ENCODE measurements at regions not wholly inside any gene's neighbourhood (a gene's known extent, or its start where the extent isn't known, plus 50 kb on each side); places are given as distances from the start of the nearest gene placed in this dataset.
A peak's percentile ranks its signal among the peaks of the same experiment; 100 is the strongest.

- no peak for DNase-seq
Measured at GRCh38 chr12:119245904-119246494, 67.3 kb downstream of the HSPB8 start.

- no peak for DNase-seq
Measured at GRCh38 chr12:119247007-119247719, 68.4 kb downstream of the HSPB8 start.

GRCh38 chr12:119247720-119248043 is 69.0 kb downstream of the HSPB8 start:
- DNase-seq = no peak

GRCh38 chr12:119249383-119250155 is 70.8 kb downstream of the HSPB8 start:
- DNase-seq = no peak

DNA sequence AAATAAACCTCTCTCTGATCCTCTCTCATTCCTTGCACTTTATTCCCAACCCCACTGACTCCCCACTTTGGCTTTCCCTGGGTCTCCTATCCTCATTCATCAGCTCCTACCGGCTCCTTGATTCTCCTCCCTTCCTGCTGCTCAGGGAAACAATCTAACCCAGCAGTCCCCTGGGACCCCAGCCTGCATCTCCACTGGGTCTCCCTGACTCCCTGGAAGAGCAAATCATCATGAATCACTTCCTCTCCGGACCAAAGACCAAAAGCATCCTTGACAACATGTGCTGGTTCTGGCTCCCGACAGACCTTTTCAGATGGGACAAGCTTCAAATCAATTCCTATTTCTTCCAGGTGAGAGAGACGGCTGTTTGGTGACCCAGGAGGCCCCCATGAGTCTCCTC is 76.6 kb downstream of the HSPB8 start:
- DNase-seq = no peak

- DNase-seq = peak; percentile 54 to 56
Measured at GRCh38 chr12:119258149-119258548, 76.4 kb upstream of the CCDC60 start.

- no peak for DNase-seq
Measured at GRCh38 chr12:119258556-119258955, 76.0 kb upstream of the CCDC60 start.

- DNase-seq = no peak
Measured at GRCh38 chr12:119259484-119259883, 75.0 kb upstream of the CCDC60 start.

DNA sequence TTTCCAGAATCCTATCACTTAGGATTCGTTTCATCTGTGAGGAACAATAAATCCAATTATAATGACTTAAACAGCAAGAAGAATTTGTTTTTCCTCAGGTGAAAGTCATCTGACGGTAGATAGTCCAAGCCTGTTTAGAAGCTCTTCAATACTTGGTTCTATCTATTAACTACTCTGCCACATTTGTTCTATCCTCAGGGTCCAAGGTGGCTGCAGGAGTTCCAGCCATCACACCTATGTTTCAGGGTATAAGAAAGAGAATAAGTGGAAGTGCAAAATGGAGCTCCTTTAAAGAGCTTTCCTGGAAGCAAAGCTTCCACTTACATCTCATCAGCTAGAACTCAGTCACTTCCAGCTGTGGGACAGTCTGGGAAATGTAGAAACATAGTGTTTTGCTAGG is 72.1 kb upstream of the CCDC60 start:
- DNase-seq = no peak

DNA sequence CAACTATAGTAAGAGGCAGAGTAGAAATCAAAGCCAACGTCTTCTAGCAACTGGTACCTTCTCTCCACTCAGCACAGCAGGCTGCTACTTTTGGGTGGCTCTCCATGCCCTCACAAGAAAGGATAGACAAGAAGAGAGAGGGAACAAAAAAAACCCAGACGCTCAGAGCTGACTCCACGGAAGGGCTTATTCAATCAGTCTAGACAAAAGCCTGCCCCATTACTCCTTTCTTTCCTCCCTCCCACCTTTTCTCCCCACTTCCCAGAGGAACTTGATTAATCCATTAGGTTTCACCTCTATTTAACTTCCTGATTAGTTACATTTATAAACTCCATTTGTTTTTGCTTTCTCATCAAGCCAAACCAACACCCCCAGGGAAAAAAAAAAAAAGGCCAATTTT is 71.1 kb upstream of the CCDC60 start:
- no peak for DNase-seq

GRCh38 chr12:119266963-119267362 is 67.6 kb upstream of the CCDC60 start:
- DNase-seq = no peak

DNA sequence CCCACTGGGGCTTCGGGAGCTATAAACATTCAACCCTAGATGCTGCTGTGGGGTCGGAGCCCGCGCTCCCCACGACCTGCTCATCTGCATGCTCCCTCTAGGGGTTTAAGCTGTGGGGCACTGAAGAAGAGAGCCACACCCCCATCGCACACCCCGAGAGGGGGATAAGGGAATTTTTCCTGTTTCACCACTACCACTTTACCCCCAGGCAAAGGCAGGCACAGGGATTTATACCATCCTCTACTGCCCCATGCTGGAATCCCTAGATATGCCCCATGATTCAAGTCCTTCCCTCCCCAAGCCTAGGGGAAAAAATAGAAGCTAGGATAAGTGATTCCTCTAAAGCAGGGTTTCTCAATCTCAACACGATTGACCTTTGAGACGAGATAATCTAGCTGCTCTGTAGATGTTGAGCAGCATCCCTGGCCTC is 59.9 kb upstream of the CCDC60 start:
- no peak for DNase-seq

GRCh38 chr12:119283310-119283709 is 51.2 kb upstream of the CCDC60 start:
- DNase-seq = no peak

Measured in SHP77 (cell line).